ENCODE measurements at regions not wholly inside any gene's neighbourhood (a gene's known extent, or its start where the extent isn't known, plus 50 kb on each side); places are given as distances from the start of the nearest gene placed in this dataset.
"Not testable (repeated sequence)": the region's sequence is repeated elsewhere in the genome, so short reads cannot be mapped to it uniquely, and the experiment has no call there.

DNA sequence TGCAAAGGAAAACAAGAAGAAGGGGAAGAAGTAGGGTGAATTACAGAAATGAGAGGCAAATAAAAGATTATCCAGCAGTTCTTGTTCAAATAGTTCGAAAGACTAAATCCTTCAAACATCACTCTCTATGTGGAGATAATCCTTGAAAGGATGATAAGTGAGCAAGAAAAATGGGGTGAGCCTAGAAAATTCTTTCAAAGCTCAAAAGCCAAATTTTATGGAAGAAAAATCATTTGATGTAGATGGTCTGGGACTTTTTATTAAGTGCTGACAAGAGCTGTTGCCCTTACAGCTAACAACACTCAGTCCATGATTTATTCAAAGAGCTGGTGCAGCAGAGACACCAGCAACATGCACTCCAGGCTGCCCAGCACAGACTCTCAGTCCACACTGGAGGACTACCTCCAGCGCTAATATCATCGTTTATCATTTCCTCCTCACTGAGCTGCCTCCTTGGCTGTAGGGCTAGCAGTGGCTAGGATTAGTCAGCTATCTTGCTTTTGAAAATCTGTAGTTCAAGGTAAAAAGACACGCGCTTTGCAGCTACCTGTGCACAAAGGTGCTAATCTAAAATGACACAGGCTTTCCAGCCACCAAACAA, 264.8 kb upstream of the KIF2A start:
- no peak for DNase-seq (ENCODE audit: low spot score)

DNA sequence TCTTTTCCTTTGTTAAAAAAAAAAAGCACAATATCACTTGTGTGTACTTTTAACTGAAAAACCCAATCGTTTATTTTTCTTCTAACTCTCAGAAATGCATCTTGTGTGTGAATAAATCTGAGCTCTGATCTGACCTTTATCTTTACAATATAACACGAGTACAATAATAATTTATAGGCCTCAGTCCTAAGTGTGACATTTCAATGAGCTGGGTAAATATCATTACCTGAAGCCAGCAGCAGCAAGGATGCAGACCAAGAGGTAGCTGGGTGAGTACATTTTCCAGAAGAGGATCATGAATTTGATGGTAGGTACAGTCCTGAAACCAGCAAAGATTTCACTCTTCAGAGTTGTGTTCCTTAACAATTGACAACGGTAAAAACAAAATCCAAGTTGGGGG, 264.0 kb upstream of the KIF2A start:
- DNase-seq (ENCODE audit: low spot score) = no peak

DNA sequence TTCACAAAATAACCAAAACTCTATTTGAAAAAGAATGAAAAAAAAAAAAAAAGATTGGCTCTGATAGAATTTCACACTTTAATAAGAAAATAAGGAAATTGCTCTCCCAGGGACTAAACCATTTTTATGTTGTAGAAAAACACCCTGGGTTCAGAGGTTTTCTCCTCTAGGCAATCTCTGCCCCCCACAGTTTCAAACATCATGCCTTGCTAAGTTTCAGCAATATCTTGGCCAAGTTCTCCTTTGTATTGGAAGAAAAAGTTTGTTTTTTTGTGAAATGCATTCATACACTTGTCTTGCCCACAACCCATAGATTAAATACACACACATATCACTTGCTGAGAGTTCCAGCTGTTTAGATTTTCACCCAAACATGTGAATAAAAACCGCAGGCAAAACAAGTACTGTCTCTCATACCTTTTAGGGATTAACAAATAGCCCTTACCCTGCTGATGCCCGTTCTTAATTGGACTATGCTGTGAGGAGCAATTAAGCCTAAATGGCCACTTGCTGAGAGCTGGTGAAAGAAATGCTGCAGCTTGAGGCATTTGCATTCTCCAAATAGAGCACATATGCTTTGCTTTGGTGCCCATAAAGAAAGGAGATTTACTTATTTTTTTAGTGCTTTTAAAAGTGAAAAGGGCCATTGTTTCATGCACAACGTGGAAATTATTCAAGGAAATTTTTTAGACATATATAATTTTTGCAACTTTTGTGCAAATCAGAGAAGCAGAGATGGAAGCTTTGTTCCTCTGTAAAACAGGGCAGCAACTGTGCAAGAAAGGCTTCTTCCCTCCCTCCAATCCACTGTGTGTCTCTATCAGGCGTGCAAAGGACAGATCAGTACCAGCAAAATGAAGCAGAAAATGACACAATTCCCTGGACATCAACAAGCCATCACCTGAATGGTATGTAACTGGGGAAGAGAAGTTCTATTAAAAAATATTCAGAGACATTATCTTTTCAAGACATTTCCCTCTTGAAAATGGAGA, 262.4 kb upstream of the KIF2A start:
- DNase-seq (ENCODE audit: low spot score) = no peak

DNA sequence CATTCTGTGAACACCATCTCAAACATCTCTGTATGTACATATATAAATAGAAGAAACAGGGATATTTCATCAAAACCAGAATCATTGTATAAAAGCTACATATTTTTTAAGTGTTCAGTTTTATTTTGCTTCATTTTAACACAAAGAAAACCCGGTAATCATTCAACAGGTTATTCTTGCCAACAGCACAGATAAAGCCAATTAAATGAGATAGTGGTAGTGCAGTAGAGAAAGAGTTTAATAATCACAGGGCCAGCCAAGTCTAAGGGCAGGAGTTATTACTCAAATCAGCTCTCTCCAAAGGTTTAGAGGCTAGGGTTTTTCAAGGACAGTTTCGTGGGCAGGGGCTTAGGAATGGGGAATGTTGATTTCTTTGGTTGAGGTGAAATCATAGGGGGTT, 261.0 kb upstream of the KIF2A start:
- no peak for DNase-seq (ENCODE audit: low spot score)

DNA sequence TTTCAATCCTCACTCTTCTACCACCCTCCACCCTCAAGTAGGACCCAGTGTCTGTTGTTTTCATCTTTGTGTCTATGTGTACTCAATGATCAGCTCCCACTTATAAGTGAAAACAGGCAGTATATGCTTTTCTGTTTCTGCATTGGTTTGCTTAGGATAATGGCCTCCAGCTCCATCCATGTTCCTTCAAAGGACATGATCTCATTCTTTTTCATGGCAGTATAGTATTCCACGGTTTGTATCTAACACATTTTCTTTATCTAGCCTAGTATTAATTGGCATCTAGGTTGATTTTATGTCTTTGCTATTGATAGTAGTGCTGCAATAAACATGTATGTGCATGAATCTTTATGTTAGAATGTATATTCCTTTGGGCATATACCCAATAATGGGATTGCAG, 259.8 kb upstream of the KIF2A start:
- DNase-seq (ENCODE audit: low spot score) = no peak

DNA sequence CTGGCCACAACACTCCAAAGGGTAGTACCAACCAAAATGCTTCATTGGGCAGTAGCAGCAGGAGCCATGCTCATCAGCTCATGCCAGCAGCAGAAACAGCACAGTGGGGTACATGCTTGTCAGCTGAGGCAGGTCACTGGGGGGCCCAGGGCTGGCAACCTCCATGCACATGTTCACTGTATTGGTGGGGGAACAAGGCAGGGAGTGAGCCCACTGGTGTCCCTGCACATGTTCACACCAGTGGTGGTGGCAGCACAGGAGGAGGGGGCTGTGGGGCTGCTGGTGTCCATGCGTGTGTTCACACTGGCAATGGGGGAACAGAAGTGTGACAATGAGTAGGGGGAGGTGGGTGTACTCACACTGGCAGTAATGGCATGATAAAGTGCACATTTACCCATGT, 254.3 kb upstream of the KIF2A start:
- DNase-seq (ENCODE audit: low spot score) = no peak

DNA sequence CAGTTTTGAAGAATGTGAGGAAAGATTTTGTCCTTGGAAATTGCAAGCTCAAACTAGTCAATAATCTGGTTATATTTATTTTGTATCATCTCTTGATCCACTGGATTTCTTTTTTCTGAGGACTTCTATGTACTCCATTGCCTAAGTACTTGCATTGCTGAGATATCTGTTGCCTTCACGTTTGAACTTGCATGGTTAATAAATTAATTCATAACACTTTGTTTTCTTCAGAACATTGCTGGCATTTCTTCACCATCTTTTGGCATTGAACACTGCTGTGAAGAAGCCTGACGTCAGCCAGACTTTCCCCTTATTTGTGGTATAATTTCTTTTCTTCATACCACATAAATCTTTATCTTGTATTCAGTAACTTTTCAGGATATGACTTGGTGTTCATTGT, 246.0 kb upstream of the KIF2A start:
- DNase-seq (ENCODE audit: low spot score) = no peak

DNA sequence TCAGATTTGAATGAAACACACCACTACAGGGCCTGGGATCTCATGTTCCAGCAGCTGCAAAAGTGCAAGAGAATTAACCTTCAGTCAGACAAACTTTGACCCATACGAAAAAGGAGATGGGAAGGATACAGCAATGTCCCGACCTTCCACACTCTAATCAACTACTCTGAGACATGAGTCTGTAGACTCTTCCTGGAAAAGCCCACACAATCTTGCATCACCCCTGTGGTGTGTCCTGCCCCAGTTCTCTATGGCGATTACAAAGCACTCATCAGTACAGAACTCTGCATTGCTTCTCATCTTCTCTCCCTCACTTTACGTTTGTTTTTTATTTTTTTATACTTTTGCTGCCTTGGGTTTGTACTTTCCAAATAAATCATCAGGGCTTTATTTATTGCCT, 241.0 kb upstream of the KIF2A start:
- DNase-seq (ENCODE audit: low spot score) = no peak

DNA sequence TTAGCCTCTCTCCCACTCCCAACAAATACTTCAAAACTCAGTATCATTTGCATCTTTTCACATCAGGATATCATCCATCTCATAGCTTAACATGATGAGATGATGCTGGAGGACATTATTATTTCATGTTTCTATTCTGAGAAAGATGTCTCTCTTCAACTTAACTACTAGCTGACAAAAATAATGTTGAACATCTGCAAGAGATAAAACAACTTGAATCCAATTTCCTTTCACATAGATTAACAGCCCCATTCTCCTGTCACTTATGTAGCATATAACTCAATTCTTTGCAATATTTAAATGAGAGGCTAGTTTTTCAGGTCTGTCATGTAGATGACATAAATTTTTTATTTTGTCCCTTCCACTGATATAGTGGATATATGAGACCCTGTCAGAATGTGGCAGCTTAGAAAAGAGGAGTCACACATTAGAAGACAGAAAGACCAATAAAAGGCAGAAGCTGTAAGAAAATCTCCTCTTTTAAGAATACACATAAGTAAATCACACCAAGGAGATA, 239.2 kb upstream of the KIF2A start:
- DNase-seq (ENCODE audit: low spot score) = no peak

DNA sequence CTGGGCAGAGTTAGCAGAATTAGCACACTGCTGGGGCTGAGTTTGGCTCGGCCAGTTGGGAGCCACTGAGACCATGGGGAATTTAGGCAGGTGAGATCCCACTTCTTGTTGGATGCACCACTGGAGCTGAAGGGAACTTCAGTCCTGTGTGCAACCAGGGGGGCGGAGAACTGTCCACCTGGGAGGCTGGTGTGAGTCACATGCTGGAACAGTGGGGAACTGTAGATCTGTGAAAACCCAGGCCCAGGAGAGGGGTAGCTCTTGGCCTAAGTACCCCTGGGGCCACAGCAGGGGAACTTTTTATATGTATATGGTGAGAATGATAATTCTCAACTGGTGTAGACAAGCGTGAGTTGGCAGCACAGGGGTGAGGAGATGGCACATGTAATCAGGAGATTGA, 237.5 kb upstream of the KIF2A start:
- no peak for DNase-seq (ENCODE audit: low spot score)

DNA sequence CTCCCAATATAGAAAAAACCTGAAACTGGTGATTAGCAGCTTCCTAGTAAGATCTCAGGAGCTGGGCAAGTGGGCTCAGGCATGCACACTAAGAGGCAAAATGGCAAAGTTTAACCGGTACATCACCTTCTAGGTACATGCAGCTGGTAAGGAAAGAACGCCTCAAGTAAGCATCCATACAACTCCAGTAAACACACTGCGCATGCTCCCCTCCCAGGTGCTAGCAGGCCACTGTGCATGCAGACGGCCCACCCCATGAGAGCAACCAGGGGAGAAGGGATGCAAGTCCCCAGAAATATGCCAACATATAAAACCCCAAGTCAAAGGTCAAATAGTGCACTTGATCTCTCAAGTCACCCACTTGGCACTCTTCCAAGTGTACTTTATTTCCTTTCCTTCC, 228.6 kb upstream of the KIF2A start:
- DNase-seq (ENCODE audit: low spot score) = no peak

DNA sequence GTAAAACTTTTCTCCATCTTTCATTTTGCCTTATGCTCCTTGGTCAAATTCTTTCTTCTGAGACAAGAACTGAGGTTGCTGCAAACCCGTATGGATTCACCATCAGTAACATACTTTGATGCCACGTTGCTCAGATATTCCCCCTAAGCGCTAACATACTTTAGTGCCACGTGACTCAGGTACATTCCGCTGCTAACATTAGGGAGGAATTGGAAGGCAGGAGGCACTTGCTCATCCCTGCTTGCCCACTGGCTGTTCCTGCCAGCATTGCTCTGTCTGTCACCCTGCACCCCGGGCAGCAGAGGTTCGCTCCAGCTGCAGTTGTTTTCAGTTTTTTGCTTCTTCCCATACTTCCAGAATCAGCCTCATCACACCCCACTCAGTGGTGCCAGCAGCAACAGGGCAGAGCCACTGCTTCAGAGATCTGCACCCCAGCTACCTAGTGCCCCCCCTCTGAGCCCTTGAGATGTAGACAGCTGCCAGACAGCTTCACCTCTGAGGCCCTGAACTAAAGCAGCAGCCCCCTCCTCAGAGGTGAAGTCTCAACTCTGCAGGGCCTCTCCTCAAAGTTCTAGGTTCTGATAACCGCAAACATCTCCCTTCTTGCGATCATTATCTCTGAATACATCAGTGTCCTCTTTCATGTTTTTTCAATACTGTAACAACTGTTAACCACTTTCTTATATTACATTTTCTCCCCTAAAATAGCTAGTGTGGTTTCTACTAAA, 228.0 kb upstream of the KIF2A start:
- no peak for DNase-seq (ENCODE audit: low spot score)

DNA sequence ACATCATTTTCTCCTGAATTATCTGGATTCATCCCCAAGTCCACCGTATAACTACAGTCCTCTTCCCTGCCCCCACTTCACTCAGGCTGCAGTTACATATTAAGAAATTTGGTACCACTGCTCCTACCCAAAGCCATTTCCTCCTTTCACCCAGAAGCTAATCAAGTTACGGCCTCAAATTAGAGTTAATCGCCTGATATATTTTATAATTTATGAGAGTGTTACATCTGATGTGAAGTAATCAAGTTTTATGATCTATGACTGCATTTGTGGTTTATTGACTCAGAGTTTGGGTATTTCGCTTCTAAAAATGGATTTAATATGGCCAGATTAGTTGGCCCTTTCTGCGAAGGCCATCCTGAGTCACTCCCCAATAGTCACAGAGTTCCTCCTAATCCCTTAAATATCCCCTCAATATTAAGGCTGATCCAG, 223.6 kb upstream of the KIF2A start:
- peak; percentile 37 for DNase-seq (ENCODE audit: low spot score)

DNA sequence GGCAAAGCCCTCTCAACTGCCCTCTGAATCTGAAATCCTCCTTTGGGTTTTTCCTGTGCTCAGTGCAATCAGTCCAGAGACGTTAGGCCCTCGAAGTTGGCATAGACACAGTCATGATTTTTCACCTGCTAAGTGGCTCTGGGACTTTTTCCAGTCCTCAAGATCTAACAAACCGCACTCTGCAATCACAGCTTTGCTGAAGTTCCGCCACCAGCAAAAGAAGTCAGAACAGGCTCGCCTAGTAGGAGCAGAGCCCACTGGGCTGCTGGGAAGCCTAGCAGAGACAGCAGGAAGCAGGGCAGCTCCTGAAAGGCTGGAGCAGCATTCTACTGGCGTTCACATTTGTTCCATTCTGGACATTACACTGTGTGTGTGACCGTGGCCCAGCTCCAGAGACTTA, 222.8 kb upstream of the KIF2A start:
- DNase-seq (ENCODE audit: low spot score) = no peak

DNA sequence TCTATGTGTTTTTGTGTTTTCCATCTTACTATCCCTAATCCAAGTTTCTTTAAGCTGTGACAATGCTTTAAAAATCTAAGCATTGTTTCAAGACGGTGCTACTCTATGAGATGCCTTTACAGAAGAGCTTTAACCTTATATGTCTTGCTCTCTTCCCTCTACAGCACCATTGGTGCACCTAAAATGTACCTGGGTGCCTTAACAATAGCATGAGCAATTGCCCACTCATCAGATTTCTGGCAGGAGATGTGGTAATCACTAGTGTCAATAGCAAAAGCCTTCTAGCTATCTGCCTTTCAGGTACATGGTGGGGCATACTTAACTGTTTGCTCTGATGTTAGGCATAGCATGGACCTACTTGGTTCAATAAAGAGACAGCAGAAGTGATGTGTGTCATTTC, 222.3 kb upstream of the KIF2A start:
- DNase-seq (ENCODE audit: low spot score) = no peak

DNA sequence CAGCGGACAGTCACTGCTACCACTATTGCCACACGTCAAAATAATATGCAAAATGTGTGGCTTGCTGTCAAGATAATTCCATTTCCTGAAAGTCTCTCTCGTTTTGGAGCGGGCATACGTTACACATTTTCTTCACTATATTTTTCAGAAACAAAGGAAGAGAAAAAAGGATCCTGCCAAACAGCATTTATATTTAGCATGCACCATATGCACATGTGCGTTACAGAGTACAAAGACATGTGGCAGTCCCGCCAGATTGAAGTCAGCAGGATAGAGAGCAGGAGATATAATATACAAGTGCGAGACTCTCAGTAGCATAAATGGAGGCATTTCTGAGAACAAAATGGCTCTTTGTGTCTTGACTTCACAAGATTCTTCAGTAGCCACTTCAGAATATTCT, 221.6 kb upstream of the KIF2A start:
- DNase-seq (ENCODE audit: low spot score) = no peak

DNA sequence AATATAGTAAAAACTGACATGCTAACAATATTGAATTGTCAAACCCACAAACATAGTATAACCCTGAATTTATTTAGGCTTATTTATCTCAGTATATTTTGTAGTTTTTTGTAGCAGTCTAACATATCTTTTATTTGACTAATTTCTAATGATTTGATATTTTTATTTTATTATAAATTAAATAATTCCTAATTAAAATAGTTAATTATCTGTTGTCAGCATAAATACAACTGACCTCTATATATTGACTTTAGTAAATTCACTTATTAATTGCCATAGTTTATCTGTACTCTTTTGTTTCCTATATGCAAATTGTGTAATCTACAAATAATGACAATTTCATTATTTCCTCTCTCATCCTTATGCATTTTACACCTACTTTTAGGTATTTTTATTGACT, 215.1 kb upstream of the KIF2A start:
- no peak for DNase-seq (ENCODE audit: low spot score)

DNA sequence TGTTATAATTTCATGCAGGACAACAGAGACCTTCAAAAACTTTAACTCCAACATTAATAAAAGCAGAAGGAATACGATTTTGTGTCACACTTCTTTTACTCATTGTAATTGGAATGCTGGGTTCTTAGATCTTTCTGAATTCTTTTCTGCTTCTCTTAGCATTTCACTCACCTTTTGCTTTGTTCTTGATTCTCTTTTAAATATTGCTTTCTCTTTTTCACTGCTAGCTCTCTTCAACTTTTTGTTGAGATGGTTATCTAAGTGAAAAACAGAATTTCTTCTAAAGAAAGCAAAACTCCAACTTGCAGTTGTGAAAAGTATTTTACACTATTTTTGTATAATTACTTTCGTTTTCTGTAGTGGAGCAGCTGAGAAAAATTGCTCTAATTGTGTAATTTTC, 212.6 kb upstream of the KIF2A start:
- no peak for DNase-seq (ENCODE audit: low spot score)

DNA sequence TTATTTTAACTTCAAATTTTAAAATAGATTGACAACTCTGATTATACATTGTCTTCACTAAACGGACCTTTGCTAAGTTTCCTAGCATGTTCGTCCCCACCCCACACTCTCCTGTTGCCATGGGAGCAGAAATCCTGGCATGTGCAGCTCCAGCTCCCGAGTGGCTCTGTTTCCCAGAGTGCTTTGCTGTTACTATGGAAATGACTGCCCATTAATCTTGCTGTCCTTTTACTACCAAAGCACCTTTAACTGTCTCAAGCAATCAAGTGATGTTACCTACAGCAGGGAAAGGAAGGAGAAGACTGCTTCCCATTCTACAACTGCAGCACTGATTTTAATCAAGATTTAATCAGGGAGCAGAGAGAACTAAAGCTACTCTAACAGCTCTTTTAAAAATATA, 212.0 kb upstream of the KIF2A start:
- peak; percentile 33 for DNase-seq (ENCODE audit: low spot score)

DNA sequence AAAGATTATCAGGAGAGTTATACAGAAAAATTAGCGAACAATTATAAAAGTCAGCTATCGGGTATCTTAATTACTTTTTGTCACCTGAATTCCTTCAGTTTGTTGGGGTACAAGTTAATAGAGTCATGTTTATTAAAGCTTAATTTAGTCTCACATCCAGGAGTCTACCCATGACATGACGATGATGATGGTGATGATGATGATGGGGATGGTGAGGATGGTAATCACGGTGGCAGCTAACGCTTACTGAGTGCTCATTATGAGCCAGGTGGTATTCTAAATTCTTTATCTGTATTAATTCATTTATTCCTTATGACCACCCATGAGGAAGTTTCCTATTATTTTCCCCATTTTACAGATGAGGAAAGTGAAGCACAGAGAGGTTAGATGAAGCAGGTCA, 208.6 kb upstream of the KIF2A start:
- DNase-seq (ENCODE audit: low spot score) = no peak

DNA sequence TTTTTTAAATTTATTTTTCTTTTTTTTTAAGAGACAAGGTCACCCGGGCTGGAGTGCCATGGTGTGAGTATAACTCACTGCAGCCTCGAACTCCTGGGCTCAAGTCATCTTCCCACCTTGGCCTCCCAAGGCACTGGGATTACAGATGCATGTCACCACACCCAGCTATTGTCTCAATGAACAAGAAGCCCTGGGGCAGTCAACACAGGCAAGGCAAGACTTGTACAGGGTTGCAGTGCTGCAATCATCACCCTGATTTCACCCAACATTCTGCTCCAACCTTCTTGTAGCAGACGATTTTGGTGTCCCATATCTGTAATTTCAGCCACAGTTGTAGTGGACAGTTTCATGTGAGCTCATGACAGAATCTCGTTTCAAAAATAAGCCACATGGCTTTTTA, 205.8 kb upstream of the KIF2A start:
- no peak for DNase-seq (ENCODE audit: low spot score)

DNA sequence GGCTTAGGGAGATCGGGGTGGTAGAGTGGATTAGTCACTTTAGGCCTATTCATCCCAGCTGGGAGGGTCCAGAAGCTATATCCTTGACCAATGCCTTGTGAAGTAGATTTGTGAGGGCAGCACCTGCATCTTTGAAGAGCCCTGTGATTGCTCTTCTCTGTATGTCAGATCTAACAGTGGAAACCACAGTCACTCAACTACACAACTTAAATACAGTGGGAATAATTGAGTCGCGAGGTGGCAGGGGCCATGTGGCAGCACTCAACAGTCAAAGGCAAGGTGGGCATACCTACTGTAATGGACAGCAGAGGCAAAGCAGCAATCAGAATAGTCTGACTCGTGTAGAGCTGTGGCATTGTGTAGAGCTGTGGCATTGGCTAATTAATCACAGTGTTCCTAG, 202.1 kb upstream of the KIF2A start:
- not testable (repeated sequence) for DNase-seq (ENCODE audit: low spot score)

DNA sequence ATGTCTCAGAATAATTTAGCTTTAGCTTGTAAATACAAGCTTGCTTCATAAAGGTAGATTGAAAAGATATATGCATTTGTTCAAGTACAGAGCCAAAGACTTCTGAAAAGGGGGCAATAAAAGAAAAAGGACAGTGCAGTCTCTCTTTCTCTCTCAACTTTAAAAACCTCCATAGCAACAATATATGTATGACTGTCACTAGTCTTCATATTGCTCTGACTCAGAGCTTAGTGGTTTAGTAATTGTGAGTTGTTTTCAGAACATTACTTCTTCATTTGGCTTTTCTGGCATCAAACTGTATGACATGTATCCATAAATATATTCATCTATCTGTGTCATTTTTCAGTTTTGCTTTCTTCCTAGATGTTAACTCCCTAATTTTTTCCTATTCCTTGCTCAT, 194.6 kb upstream of the KIF2A start:
- DNase-seq (ENCODE audit: low spot score) = no peak
